ENCODE measurements at regions not wholly inside any gene's neighbourhood (a gene's known extent, or its start where the extent isn't known, plus 50 kb on each side); places are given as distances from the start of the nearest gene placed in this dataset.

DNA sequence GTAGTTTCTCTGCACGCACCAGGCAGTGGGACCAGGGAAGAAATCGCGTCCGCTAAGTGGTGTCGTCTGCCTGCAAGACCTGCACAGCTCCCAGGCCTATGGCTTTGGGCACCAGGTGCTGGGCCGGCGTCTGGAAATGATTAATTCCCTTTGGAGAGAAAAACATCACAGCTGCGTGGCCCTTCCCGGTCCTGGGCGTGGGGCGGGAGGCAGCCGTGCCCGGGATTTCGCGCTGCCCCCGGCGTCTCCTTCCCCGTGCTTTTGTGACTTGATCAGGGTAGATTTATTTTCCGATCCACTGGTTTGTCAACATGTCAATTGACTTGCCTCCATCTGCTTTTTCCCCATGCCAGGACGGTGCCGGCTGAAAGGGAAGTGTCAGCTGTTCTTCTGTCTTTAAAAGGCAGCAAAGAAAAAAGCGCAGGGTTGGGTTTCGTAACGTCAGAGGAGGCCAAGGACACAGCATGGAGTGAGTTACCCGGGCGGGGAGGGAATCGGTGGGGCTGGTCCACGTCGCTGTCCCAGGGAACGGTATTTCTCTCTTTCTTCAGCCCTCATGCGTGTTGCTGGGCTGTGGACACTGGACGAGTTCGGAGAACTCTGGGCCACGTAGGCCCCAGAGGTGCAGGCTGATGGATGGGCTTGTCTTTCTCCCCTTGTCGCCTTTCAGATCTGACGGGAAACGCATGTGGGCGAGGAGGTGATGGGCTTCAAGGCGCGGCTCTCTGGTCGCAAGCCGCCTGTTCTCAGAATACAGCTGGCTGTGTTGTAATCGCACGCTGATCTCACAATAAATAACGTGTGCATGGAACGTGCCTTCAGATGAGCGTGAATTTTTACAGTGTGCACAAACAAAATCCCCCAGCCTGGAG, 188.1 kb upstream of the ZNF469 start:
- POLR2A ChIA-PET (ENCODE audit: partially characterized antibody): no interaction called here
- Histone ChIP-seq H3K23me2 (ENCODE audit: low read depth, low read length) (peaks cover 8% of the 10 kb centered on the region; the same call in 1 of the 2 replicates), H2BK120ac (replicated peaks; ENCODE audit: low read depth, low read length) (no peak overlapping the region), H3K9ac (replicated peaks in 1 of 4; ENCODE audit: extremely low read depth in 1 of 4, low read depth in 3 of 4, low read length in 3 of 4) (no peak overlapping the region), H2BK20ac (ENCODE audit: low read length) (no peak overlapping the region), H3K27me3 (replicated peaks in 1 of 4; ENCODE audit: control insufficient read depth in 3 of 4, extremely low read depth in 1 of 4, insufficient read depth in 3 of 4, low read length in 3 of 4) (no peaks in the 10 kb centered on the region), H4K20me1 (replicated peaks in 1 of 2; ENCODE audit: control insufficient read depth in 1 of 2, insufficient read depth in 2 of 2, low read length in 2 of 2) (no peaks in the 10 kb centered on the region), H4K5ac (ENCODE audit: insufficient read length, low read depth, low read length) (no peak overlapping the region), H3K4me3 (ENCODE audit: extremely low read depth in 1 of 4, insufficient read depth in 2 of 4, low read depth in 3 of 4, low read length in 4 of 4) (no peak overlapping the region), H2AFZ (ENCODE audit: low read length) (no peak overlapping the region), H3K79me1 (ENCODE audit: low read depth, low read length) (no peaks in the 10 kb centered on the region), H3K79me2 (ENCODE audit: control insufficient read depth in 1 of 2, insufficient read depth in 2 of 2, low read length in 2 of 2) (no peaks in the 10 kb centered on the region), H3K23ac (ENCODE audit: insufficient read length) (no peak overlapping the region), H3K4ac (replicated peaks; ENCODE audit: insufficient read length, low read depth, low read length) (no peak overlapping the region), H2BK12ac (ENCODE audit: low read depth, low read length) (no peak overlapping the region), H2BK5ac (ENCODE audit: low read depth, low read length) (peak overlapping the region; percentile 16; the same call in 1 of the 2 replicates), H3K14ac (ENCODE audit: insufficient read length) (no peak overlapping the region), H3K56ac (replicated peaks; ENCODE audit: insufficient read length, low read depth, low read length) (no peak overlapping the region), H3K18ac (ENCODE audit: extremely low read depth, low read length) (no peak overlapping the region), H3K36me3 (ENCODE audit: control insufficient read depth in 2 of 4, insufficient read depth in 4 of 4, low read length in 3 of 4) (no peaks in the 10 kb centered on the region), H3K9me3 (ENCODE audit: insufficient read depth in 2 of 2, low read depth in 1 of 2, low read length in 1 of 2) (peaks cover 0 to 4% of the 10 kb centered on the region in 2 experiments; a peak in 2 of 4 replicates), H2AK5ac (ENCODE audit: low read depth, low read length) (no peak overlapping the region), H4K8ac (ENCODE audit: extremely low read depth, insufficient read depth, low read length) (peak overlapping the region; percentile 9; the same call in 1 of the 2 replicates), H3K4me2 (ENCODE audit: insufficient read depth in 1 of 2, low read depth in 2 of 2, low read length in 2 of 2) (no peak overlapping the region), H3K27ac (ENCODE audit: low read depth, low read length) (no peak overlapping the region), H2BK15ac (ENCODE audit: low read length) (no peak overlapping the region), H3K4me1 (replicated peaks in 1 of 4; ENCODE audit: control insufficient read depth in 3 of 4, insufficient read depth in 4 of 4, low read length in 3 of 4) (peaks cover 0 to 2% (median 0%) of the 10 kb centered on the region in 4 experiments; a peak in 2 of 7 replicates), H4K91ac (replicated peaks; ENCODE audit: insufficient read length, low read length) (no peak overlapping the region)
- no peak for FAIRE-seq
- CTCF ChIA-PET (ENCODE audit: partially characterized antibody): interaction anchor here (0.8 to 2.2 kb wide), 7 partner anchors 10 to 343 kb away, joined by 3 to 5 read pairs (median 3); no protein-coding TSS in a partner anchor
- WGBS, 2 experiments (ENCODE audit: extremely low coverage in 1 of 2, insufficient coverage in 1 of 2, insufficient read length in 1 of 2, insufficient replicate concordance in 2 of 2, low coverage in 1 of 2, low lambda C conversion rate in 2 of 2, missing lambda C conversion rate in 1 of 2): 87% methylated on average over 44 of the region's 47 CpGs; no CpG with 5 or more reads in 1 of the 2 experiments
- DNase-seq (ENCODE audit: low read depth in 1 of 2, low spot score in 2 of 2): no peak
- TF ChIP-seq MAFK (IDR thresholded peaks at IDR 0.05; ENCODE audit: low read depth, low read length) (no peak), E2F6 (IDR thresholded peaks at IDR 0.05) (no peak), HDAC6 (IDR thresholded peaks at IDR 0.05; ENCODE audit: low read depth, low read length) (no peak), CHD1 (IDR thresholded peaks at IDR 0.05; ENCODE audit: low read depth, low read length) (no peak), YY1 (IDR thresholded peaks at IDR 0.05; ENCODE audit: low read depth, low read length) (no peak), SIRT6 (IDR thresholded peaks at IDR 0.05; ENCODE audit: low read length) (no peak), CREB1 (IDR thresholded peaks at IDR 0.05) (no peak), POLR2A (IDR thresholded peaks at IDR 0.05; ENCODE audit: control extremely low read depth in 1 of 2, low read depth in 2 of 2, low read length in 2 of 2) (no peak), CTCF (IDR thresholded peaks at IDR 0.05; ENCODE audit: control extremely low read depth in 1 of 3, insufficient read depth in 1 of 3, low read depth in 1 of 3, low read length in 3 of 3) (no peak), TCF12 (IDR thresholded peaks at IDR 0.05; ENCODE audit: low read depth, low read length) (no peak), JUN (IDR thresholded peaks at IDR 0.05; ENCODE audit: low read depth, low read length) (no peak)

Measured in H1 (cell line).